AG08396 (cell line): ENCODE measurements at regions not wholly inside any gene's neighbourhood (a gene's known extent, or its start where the extent isn't known, plus 50 kb on each side); places are given as distances from the start of the nearest gene placed in this dataset.

Experiments used
- DNase-seq: peaks from one replicate; pipeline ENCODE4 v3.0.0; 2012; ENCODE audit warnings: low spot score, mixed read lengths

GRCh38 chr5:2696156-2696807 is 55.2 kb downstream of the IRX2 start:
- DNase-seq = no peak

DNA sequence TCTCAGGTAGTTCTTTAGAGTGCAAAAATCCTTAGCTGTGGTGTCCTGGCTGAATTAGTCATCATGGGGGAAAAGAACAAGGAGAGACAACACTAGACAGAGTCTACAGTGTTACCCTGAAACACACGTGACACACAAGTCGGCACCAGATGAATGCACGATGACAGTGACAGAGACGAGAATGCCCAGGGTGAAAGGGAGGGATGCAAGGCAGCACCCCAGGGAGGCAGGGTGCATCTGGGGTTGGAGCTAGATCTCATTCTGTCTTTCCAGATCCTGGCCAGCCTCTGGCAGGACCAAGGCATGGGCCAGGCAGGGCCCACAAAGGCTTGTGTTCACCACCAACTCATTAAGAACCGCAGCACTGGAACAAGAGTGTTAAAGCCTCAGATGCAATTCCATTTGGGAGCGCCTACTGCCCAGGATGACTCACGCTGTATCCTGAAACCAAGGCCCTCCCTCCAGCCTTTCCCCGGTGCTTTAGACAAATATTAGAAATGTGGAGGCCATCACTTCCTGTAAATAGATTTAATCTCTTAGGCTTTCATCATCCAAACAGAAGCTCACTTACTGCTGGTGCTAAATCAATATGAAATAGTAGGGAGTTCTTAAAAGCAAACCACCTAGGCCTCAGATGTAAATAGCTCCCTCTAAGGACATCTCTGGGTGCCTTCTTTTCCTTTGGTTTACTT is 56.1 kb downstream of the IRX2 start:
- no peak for DNase-seq

DNA sequence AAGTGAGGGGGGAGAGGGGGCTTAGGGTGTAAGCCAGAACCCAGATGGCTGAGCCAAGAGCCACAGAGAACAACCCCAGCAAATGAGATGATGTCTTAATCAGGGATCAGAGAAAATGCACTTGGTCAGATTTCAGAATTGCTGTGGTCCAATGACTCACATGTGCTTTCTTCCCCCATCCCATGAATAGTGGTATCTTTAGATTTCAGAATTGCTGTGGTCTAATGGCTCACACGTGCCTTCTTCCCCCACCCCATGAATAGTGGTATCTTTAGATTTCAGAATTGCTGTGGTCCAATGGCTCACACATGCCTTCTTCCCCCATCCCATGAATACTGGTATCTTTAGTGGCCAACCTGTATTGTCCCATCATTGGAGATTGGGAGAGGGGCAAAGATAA is 59.9 kb downstream of the IRX2 start:
- DNase-seq = no peak

- no peak for DNase-seq
These were observed 61.2 kb downstream of the IRX2 start for GRCh38 chr5:2690293-2690692.

- DNase-seq = no peak
These were observed 62.9 kb downstream of the IRX2 start for GRCh38 chr5:2688586-2688985.

- no peak for DNase-seq
These were observed 63.7 kb downstream of the IRX2 start for GRCh38 chr5:2687746-2688145.

GRCh38 chr5:2686321-2687124 is 65.0 kb downstream of the IRX2 start:
- no peak for DNase-seq

- DNase-seq = no peak
These were observed 65.7 kb downstream of the IRX2 start for GRCh38 chr5:2685651-2686272.

- DNase-seq = no peak
These were observed 66.9 kb downstream of the IRX2 start for GRCh38 chr5:2684606-2685005.

DNA sequence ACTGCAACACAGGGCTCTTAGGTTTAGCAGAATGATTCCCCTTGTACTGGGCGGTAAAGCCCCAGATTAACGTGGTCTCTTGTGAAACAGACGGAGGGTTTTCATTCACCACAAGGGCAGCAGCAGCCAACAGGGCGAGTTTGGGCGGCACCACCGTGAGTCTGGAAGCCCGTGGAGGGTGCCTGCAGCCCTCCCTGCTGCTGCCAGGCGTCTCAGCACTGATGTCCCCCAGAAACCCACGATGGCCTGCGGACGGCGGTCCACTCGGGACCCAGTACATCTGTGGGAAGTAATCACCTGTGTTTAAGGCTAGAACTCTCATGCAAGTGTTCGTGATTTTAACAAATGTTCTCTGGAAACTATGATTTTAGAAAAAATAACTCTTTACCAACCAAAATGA is 67.8 kb downstream of the IRX2 start:
- no peak for DNase-seq

DNA sequence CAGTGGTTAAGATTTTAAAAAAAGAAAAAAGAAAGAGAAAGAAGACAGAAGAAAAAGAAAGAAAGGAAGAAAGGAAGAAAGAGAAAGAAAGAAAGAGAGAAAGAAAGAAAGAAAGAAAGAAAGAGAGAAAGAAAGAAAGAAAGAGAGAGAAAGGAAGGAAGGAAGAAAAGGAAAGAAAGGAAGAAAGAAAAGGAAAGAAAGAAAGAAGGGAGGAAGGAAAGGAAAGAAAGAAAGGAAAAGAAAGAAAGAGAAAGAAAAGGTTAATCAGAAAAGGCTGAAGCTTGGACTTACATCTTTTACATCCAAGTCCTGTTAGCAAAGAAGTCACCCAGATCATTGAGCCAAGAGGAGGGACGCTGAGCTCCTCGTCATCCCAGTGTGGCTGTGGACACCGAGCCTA is 70.0 kb downstream of the IRX2 start:
- DNase-seq = no peak

GRCh38 chr5:2680979-2681378 is 70.5 kb downstream of the IRX2 start:
- DNase-seq = no peak

DNA sequence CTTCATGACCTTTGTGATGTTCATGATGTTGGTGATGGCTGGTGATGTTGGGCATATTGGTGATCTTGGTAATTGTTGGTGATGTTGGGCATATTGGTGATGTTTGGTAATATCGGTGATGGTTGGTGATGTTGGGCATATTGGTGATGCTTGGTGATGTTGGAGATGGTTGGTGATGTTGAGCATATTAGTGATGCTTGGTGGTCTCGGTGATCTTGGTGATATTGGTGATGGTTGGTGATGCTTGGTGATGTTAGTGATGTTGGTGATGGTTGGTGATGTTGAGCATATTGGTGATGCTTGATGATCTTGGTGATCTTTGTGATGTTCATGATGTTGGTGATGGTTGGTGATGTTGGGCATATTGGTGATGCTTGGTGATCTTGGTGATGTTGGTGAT is 73.8 kb downstream of the IRX2 start:
- no peak for DNase-seq

- no peak for DNase-seq
These were observed 75.9 kb downstream of the IRX2 start for GRCh38 chr5:2675548-2675947.

DNA sequence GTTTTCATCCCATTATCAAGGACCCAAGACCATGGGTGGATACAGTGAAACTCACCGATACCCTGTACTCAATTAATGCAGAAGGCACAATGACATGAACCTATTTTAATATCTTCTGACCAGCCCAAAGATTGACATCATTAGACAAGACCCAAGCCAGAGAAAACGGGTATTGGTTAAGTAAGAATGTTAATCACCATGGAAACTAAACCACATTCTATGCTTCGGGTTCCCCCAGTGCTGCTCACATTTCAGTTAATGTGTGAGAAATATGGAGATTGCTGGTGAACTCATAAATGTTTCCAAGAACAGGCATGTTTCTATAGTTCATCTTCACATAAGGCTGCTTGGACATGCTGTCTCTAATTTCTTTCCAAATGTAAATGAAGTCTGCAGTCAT is 77.0 kb downstream of the IRX2 start:
- no peak for DNase-seq

DNA sequence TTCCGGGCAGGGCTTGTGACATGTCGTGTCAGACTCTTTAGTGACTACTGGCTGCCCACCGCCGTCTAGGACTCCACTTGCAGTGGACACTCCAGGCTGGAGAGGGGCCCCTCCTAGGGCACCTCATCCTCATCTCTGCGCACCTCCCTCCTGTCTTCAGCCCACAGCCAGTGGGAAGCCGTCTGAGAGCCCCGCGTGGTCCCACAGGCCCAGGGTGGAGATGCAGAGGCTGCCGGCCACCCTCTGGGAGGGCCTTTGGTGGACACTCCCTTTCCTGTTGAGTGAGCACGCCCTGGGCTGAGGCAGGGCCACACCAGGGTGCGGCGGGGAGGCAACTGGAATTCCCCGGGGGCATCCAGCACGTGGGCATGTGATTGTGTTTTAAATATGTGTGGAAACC is 80.5 kb downstream of the IRX2 start:
- no peak for DNase-seq

DNA sequence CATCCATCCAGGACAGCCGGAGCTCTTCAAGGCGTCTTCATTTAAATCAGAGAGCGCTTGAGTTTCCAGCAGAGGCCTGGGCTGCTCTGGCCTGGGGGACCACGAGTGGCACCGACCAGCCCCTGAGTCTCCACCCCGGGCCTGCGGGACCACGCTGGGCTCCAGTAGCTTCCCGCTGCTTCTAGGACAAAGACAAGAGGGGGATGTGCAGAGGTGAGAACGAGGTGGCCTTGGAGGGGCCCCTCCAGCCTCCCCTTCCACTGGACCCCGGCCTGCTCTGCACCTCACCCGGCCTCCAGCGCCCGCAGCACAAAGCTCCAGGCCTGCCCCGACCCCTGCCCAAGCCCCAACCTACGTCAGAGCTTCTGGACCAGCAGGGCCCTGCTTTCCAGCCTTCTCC is 81.6 kb downstream of the IRX2 start:
- no peak for DNase-seq

- no peak for DNase-seq
These were observed 82.2 kb downstream of the IRX2 start for GRCh38 chr5:2669259-2669658.

DNA sequence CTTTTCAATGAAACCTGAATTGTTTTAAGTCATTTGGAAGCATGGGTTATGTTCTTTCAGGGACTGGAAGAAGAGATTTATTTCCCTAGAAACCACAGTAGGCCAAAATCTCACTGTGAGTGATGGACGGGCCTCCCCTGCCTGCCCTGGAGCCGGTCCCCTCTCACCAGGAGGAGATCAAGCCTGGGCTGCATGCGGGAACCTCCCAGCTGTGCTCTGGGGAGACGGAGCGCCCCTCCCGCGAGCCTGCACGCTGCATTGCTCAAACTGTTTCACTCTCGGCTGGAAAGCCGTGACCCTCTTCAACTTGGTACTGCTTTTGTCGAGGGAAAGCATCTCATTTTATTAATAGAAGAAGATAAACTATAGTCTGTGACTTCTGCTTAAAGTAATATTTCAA is 85.4 kb downstream of the IRX2 start:
- DNase-seq = no peak

- DNase-seq = no peak
These were observed 88.0 kb downstream of the IRX2 start for GRCh38 chr5:2663489-2663888.

DNA sequence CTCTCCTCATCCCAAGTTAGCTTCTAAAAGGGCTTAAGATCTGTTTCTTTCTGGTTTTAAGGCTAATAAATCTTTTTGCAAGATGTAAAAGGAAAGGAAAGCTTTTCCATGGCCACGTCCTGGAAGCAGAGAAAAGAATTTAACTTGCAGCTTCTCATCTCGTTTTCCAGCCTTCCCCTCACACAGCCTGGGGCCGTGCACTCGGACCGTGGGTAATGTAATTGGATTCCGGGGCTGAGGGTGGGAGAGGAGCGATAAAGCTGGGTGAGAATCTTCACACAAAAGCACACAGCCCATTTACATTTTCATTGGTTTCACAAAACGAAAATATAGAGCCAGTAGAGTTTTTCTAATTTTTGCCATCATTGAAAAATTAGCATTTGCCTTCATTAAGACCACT is 91.2 kb downstream of the IRX2 start:
- DNase-seq = no peak

- no peak for DNase-seq
These were observed 92.5 kb downstream of the IRX2 start for GRCh38 chr5:2658881-2659470.
